Stimulated activated CD8-positive, alpha-beta memory T cell treated with anti-CD3 and anti-CD28 coated beads, Interleukin-2, amount 100 ng/mL, for 48 hours (primary cell): ENCODE measurements at regions not wholly inside any gene's neighbourhood (a gene's known extent, or its start where the extent isn't known, plus 50 kb on each side); places are given as distances from the start of the nearest gene placed in this dataset.

Source experiments
- DNase-seq, 2 donors: peaks; one replicate each; pipeline ENCODE4 v3.0.0-alpha.2; 2020; ENCODE audit warnings: low read depth in 2 of 2

DNA sequence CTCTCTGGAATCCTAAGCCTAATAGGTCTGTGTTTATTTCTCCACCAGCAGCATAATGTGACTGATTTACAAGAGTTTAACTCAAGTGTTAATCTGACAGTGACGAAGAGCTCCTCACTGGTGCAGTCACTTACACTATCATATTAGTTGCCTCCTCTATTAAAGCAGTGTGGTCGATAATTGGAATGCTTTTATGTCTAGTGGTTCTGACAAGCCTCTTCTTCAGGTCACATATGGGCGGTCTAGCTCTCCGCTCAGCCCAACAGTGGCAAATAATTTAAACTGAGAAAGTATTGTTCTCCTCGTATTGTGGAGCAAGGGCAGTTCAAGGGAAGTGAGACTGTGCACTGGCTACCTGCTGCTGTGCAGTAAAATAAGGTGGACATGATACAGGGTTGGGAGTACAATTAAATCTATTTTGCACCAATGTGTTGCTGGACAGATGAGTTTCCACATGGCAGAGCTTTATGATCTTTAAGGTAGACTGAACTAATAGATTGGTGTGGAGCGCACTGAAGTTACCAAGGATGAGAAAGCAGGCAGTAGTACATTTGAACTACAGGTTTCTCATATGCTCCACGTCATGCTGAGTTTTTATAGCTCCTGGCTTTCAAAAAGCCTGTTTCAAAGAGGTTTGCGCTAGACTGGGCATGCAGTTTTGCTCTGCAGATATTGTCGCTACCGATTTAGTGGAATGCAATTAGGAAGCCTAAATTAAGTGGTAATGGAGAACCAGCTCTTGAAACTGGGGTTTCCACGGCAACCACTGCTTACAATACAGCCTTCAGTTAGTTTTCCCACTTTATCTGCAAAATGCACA is 151.7 kb upstream of the POU3F3 start:
- DNase-seq, result no peak

DNA sequence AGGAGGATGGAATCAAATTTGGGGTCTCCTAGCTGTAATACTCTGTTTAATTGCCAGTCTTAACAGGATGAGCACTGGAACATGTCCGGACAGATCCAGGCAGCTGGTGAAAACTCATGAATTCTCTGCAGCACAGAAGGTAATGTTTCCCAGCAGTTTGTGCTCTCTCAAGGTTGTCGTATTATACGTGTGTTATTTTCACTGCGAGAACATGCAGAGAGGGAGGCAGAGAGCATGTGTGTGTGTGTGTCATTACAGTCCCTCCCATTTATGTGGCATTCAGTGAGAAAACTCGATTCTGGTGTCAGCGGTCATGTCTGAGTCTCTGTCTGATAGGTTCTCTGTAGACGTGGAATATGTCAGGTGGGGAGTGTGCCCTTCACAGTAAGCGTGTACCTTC is 150.2 kb upstream of the POU3F3 start:
- DNase-seq, result no peak

DNA sequence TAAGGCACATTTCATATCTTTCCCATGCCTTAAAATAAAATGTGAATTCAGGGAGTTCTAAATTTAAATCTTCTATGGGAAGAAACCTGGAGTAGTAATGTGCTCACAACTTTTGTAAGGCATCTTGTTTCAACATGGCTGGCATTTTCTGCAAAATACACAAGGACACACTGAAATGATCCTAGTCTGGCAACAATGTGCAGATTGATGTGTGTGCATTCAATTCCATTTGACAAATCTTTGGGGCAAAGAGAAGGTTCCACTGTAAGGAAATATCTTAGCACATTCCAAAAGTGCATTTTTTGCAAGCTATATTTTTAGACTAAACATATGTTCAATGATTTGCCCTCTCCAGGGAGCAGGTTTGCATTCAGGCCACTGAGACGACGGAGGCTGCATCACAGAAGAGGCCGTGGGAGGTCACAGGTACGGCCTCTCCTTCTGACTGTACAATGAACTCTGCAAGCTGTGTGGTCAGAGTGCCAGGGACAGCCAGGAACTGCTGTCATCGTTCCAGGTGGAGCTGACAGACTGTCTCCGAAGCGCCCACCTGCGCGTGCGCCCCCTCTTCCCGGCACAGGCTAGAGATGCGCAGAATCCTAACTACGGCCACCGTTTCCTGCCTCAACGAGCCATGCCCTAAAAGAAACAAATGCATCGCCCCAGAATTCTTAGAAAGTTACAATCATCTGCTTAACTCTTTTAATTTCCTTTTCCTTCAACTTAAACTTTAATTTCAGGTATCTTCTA is 149.2 kb upstream of the POU3F3 start:
- no peak for DNase-seq

DNA sequence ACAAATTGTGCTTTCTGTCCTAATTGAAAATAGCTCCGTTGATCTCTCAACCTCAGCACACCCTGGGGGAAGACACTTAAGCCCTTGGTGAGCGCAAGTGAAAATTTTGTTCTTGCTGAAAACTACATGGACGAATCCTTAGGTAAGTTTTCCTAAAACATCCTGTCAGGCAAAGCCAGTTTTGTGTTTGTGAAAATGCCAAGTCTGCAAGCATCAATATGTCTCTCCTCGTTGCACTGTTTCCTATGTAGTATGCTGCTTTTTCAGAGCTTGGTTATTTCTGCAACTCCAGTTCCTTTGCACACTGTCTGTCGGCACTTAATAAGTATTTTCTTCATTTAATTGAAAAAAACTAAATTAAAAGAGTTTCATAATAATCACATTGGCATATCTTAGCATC is 146.9 kb upstream of the POU3F3 start:
- DNase-seq, result no peak

DNA sequence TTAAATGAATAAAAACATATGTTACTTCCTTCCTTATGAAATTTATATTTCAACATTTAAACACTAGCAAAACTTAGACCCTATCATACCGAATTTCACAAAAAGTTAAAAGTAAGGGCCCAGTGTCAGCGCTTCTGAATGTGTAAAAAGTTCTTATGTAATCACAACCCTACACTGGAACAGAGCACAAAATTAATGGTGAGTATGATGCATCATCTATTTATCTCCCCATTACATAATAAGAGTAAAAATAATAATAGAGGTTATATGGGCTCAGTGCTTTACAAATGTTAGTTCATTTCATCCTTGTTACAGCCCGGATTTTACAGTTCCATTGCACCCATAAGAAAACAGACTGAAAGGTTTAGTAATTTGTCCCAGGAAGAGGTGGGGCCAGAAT is 144.9 kb upstream of the POU3F3 start:
- no peak for DNase-seq

DNA sequence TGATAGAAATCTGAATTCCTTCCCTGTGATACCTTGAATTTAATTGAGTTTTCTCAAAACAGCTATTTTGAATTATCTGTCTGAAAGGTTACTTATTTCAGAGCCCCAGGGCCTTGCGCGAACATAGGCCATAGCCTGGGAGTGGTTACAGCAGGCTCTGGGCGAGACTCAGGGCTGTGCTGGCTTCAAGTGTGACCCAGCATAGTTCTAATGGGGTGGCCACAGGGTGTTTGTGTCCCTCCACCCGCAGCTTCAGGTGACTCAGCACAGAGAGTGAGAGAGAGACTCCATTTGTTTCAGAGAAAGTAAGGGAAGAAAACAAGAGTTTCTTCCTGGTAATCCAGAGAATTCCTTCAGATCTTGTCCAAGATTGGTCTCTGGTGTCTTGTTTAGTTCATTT is 137.9 kb upstream of the POU3F3 start:
- no peak for DNase-seq

DNA sequence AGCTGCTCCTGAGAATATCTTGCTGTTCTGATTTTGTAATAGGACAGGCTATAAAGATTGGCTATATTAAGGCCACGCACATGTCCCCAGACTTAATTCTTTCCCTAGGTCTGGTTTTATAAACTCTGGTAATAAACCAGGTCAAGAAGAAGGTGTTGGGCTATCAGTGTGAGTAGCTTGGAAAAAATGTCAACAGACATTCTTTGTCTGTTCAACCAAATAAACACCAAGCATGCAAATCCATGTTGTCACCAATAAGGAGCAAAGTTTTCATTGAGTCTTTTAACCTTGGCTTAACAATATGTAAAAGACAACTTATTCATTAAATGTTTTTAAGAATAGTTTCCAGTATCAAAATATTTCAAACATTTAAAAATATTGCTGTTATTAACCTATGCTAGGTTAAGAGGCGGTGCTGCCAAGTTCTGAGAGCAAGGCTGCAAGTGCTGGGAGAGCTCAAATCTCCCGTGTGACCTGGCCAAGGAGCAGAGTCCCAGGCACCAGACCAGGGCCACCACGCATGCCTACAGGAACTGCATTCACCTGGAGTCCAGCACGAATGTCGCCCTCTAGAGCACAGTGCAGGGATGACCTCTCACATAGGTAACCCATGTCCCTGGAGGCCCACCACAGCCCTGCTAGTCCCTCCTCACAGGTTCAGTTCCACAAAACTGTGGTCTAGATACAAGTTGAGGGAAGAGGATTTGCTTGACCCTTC is 120.5 kb upstream of the POU3F3 start:
- DNase-seq, result peak in 1 of 2 donors; percentile 5

DNA sequence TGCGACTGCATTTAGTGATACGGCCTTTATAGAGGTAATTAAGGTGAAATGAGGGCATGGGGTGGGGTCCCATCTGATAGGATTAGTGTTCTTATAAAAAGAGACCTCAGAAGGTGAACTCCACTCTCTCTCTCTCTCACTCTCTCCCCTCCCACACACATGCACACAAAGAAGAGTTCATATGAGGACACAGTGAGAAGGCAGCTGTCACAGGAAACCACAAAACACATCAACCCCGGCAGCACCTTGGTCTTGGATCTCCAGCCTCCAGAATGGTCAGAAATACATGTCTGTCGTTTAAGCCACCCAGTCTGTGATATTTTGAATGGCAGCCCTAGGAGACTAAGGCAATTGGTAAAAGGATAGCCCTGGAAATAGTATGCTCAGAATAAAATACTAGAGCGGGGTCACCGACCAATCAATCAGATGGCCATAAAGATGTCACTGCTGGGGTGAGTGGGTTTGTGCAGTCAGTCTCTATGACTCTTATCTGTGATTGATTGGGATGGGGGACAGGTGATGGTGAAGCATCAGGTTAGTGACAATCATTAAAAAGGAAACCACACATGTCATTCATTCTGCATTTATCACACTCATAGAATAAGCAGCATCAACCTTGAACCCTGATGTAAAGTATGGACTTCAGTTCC is 118.9 kb upstream of the POU3F3 start:
- DNase-seq, result no peak

DNA sequence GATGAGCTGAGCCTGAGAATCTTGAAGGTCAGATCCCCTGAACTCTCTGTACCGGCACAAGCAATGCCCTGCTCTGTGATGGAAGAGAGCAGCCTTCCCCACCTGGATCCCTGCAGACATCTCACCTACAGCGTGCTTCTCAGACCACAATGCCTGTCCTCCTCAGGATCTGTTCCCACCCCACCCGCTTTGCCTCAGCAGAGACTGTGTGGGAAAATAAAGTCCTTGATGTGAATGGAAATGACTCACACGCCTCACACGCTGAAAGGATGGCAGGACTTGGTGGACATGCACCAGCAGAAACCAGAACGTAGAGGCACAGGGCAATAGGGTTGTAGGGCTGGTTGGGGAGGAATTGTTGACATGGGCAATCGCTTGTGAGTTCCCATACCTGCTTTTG is 117.9 kb upstream of the POU3F3 start:
- DNase-seq, result no peak

DNA sequence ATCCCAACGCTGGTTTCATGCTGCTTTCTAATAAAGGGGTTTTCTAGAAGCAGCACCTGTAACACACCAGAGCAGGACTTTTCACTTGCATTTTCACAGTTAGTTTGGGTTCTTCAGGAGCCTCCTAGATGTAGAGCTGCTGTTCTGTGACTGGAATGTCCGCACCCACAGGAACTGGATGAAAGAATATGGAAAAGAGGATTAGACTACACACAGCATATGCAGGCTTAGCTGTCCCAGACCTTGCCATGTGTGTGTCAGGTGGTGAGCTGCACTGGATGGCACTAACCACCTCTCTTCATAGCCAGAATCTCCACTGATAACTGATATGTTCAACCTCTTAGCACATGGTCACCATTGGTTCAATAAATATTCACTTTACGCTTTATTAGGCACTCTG is 112.1 kb upstream of the POU3F3 start:
- no peak for DNase-seq

DNA sequence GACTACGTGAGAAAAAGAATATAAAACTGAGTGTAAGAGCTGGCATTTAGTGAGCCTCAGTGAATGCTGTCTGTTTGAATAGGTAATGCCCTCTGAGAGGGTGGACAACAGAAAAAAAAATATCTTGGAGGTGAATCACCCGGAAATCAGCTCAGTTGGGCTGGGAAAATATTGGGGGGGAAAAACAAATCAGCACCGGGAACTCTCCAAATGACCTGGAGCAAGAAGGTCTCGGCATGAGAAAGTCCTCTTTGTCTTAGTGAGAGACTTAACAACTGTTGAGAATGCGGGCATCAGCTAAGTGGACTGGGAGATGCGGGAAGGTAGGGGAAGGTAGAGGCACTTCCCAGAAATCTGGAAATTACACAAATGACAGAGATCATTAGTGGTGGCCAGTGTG is 109.4 kb upstream of the POU3F3 start:
- no peak for DNase-seq

DNA sequence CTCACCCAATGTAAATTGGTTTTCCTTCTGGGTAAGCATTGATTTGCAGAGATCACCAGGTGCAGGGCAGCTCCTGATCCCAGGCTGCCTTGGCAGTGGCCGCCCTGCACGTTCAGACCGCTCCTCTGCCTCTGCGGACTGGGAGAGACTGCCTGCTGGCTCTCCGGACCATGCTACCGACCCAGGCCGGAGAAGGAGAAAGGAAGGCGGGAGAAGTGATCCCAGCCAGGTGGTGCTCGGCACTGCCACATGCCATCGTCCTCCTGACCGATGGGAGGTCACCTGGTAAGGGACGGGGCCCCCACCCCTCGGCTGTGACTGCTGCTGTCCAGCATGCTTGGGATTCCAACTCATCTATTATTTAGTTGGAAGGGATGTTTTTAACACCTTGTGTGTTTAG is 108.1 kb upstream of the POU3F3 start:
- no peak for DNase-seq

DNA sequence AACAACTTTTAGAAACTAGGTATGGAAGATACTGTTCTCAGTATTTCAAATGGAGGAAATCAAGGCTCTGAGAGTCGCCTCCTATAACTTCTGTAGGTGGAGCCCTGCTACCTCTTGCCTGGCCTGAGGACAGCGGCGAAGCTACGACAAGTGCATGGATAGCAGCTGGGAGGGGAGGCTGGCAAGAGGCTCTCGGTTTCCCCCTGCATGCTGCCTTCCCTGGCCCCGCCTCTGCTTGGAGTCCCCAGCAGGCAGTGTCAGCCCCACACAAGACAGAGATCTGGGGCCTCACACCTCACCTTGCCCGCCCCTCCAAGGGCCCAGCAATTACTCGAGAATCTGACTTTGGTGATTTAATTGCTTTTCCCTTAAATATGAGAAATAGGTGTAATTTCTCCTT is 107.6 kb upstream of the POU3F3 start:
- no peak for DNase-seq

DNA sequence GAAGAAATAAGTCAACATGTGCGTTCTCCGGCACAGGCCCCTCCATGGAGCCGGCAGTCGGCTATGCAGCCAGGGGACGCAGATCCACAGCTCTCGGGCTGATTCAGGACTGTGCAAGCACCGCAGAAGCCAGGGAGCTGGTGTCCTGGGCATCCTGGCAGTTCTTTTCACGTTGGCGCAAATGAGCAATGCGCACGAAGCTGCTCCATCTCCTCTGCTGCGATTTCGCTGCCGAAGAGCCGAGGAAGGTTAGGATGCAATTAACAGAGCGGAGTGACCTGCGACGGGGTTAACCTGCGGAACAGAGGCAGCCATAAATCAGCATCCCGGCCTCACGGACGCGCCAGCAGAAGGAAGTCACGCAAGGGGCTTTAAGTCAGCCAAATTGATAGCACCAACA is 107.1 kb upstream of the POU3F3 start:
- DNase-seq, result no peak

DNA sequence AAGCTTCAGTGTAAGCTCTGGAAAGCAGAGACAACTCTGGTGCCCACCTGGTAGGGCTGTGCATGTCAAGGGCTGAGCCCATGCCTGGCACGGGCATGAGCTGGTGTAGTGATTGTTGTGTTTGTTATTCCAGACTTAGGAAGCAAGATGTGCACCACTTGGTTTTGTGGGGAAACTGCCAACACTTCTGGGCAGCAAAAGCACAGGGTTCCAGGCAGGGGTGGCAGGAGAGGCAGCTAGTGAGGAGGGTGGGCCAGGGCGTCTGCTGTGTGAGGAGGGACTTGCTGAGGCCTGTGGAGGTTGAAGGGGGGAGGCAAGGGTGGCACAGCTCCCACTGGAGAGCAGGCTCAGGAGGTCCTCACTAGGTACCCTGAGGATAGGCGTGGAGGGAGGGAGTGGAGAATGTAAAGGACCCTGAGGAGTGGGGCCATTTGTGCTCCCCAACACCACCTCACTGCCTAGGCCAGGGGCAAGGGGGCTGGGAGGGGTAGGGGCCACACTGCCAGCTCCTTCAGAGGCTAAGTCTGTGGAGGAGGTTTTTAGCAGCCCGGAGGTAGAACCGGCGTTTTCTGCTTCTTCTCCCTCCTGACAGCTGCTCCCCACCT is 104.0 kb upstream of the POU3F3 start:
- no peak for DNase-seq

DNA sequence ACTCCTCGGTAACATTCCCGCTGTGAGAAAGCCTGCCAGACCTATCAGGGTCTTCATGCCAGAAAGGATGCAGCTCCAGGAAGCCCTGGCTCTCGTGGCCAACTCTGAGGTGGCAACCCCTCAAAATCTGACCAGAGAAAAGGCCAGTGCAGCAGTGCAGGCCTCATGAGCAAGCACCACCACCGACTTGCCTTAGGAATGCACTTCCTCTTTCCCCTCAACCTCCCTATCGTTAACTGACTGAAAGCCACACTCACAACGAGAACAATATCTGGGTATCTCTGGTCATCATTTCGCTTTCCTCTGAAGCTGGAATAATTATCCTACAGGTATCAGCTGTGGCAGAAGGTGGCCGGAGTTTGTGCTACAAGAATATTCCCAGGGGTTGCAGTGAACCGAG is 101.4 kb upstream of the POU3F3 start:
- no peak for DNase-seq

DNA sequence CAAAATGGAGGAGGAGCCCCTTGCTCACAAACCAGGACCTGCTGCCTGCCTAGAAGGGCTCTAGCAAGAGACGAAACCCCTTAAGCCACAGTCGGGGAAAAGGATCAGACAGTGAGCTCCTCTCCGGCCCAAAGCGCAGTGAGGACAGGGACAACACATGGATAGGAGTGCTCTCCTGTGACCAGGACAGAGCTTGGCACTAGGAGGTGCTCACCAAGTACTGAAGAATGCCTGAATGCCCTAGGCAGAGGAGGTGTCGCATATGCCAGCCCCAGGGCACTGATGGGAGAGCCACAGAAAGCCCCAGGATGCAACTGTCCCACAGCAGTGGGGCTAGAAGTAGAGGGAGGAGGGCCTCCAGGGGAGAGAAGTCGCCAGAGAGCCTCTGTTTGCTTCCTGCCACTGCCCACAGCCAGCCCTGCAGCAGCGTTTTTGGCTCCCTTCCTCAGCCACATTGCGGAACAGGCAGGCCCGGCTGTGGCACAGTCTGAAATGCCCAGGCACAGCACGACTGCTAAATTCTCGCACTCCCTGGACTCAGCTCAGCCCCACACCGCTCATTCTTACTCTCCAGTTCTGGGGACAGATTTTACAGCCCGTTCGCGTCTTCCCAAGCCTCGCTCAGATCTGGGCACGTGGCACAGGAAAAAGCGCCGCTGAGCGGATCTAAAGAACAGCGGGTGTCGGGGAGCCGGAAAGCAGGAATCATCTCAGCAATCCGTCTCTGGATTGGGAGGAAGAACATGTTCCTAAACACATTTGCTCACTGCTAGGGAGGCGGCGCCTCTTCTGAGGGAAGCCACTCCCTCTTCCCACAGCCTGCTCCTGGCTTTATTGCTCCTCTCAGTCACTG is 98.7 kb upstream of the POU3F3 start:
- DNase-seq, result no peak

DNA sequence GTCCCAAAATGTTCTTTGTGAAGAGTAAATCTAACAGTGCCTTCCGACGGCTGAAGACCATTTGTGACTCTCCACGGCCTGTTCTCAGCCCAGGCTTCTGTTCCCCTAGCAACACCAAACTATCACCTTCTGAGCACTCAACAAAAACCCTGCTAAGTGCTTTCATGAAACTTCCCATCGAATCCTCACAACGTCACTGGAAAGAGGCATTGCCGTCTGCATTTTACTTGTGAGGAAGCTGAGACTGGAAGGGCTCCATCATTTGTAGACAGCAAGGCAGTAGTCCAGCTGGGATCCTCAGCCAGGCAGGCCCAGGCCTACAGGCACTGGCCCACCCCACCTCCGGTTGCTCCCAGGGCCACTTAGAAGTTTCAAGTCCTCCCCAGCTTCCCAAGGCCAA is 97.8 kb upstream of the POU3F3 start:
- DNase-seq, result no peak

DNA sequence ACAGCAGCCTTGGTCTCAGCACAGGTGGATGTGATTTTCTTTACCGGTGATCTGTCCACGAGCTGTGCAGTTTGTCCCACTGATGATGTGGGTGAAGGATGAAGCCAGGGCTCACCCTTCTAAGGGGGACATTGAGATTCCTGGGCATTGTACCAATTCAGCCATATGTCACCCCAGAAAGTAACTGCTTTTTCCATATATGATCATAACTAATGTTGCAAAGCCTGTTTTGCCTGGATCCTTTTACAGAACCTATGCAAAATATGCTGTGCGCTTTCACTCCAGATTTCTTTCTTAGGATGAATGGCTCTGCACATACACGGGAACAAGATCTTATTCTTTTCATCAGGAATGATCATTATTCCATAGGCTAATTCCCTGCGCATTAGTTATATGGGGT is 96.9 kb upstream of the POU3F3 start:
- DNase-seq, result no peak

DNA sequence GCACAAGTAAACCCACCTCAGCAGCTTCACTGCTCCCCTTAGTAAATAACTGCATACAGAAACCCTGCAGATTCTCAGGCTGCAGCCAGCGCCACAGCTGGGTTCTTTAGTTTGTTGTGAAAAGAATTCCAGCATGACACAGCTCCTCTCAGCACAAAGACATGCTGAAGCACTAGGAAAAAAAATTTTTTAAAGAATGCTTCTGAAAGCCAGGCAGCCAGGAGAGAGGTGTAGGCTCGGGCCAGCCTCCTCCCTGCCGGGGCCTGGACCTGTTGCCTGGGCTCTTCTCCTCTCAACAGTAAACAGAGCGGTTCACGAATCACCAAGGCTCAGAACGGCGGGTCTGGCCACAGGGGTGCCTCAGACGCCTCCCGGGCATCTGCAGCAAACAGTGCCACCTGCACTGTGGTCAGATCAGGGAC is 95.7 kb upstream of the POU3F3 start:
- DNase-seq, result no peak

DNA sequence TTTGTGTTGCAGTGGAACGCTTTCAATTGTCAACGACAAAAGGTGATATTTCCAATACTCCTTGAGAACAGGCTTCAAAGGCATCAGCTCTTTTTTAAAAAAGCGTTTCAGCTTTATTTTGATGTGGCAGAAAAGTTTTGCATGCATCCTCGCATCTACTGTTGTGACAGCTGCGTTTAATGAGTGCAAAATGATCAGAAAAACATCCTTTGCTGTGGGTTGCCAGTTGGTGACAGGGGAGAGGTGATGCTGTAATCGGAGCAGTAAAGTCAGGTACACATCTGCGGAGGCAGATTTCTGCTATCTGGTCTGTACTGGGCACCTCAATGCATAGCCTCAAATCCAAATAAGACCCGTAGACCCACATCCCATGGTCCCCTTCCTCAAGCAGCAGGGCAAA is 91.9 kb upstream of the POU3F3 start:
- DNase-seq, result no peak
